HepG2 (cell line): ENCODE measurements at regions not wholly inside any gene's neighbourhood (a gene's known extent, or its start where the extent isn't known, plus 50 kb on each side); places are given as distances from the start of the nearest gene placed in this dataset.

Experiments used
- ATAC-seq: fragments of 200-7000 bp; cut with Tn5 transposase; 3 replicates; pipeline ENCODE4 v1.9.1; 2020; ENCODE audit warnings: mild to moderate bottlenecking, moderate library complexity
- BruUV-seq: library from RNA; stranded (reverse); fragments of 400-500 nt; replicated peaks from 2 replicates; lab custom pipeline; 2021; lab: Mats Ljungman, UMichigan
- CTCF ChIA-PET: fragments of 300-600 bp; formaldehyde crosslinking; extraction: SDS; loops from one replicate; lab custom pipeline; 2021; ENCODE audit warnings: low total read pairs, inconsistent platforms, low intra/inter-chr PET ratio; lab: Yijun Ruan, JAX
- POLR2A ChIA-PET: fragments of 350-600 bp; sonication (Branson Sonifier 250); formaldehyde crosslinking; loops from one replicate; lab custom pipeline; 2020; ENCODE audit warnings: antibody characterized with exemption, inconsistent platforms; lab: Yijun Ruan, JAX
- DNase-seq: peaks from one replicate; pipeline ENCODE4 v3.0.0-alpha.2; 2015; ENCODE audit warnings: low spot score
- FAIRE-seq: peaks from 3 replicates; lab custom pipeline; 2011; peaks lifted over from hg19 to GRCh38; lab: Jason Lieb, UNC
- H2AFZ ChIP-seq: one replicate; pipeline ENCODE4 v1.6.1; 2011; ENCODE audit warnings: low read length, inconsistent platforms
- H3K27ac ChIP-seq: fragments of 300-600 bp; 3 replicates; pipeline ENCODE4 v1.8.0; 2011; ENCODE audit warnings: mixed run types, mild to moderate bottlenecking, mixed read lengths, low read length, inconsistent platforms; ENCODE audit not compliant: insufficient read depth; ENCODE audit errors: extremely low read length
- H3K27me3 ChIP-seq, 2 experiments: fragments of 200-600 bp in 1 of 2; 2 replicates in 1 of 2; 3 replicates in 1 of 2; pipeline versions ENCODE4 v1.6.0 to v1.8.0; 2011; ENCODE audit warnings: low read length in 2 of 2, mild to moderate bottlenecking in 2 of 2, moderate library complexity in 2 of 2, inconsistent platforms in 1 of 2; ENCODE audit not compliant: insufficient read depth in 2 of 2, control insufficient read depth in 1 of 2
- H3K36me3 ChIP-seq, 2 experiments: fragments of 200-600 bp in 1 of 2; replicated peaks in 1 of 2; 2 replicates in 1 of 2; 3 replicates in 1 of 2; pipeline versions ENCODE4 v1.5.1 to v1.8.0; 2011; ENCODE audit warnings: low read length in 2 of 2, inconsistent platforms in 1 of 2; ENCODE audit not compliant: insufficient read depth in 2 of 2, control insufficient read depth in 1 of 2
- H3K4me1 ChIP-seq: 2 replicates; pipeline ENCODE4 v1.5.1; 2012; ENCODE audit warnings: low read length, inconsistent platforms; ENCODE audit not compliant: insufficient read depth
- H3K4me2 ChIP-seq: 2 replicates; pipeline ENCODE4 v1.6.0; 2011; ENCODE audit warnings: low read depth, low read length, inconsistent platforms
- H3K4me3 ChIP-seq, 3 experiments: fragments of 200-600 bp in 1 of 3; sonication (generic), shearing (Covaris generic) in 1 of 3; replicated peaks in 1 of 3; 2 replicates each; pipeline ENCODE4 v1.5.1; 2011 to 2016; ENCODE audit warnings: low read length in 3 of 3, inconsistent platforms in 2 of 3, low read depth in 2 of 3, mild to moderate bottlenecking in 2 of 3, control low read depth in 1 of 3, mixed read lengths in 1 of 3; ENCODE audit not compliant: insufficient read depth in 1 of 3
- H3K79me2 ChIP-seq: one replicate; pipeline ENCODE4 v1.6.1; 2011; ENCODE audit warnings: low read length, inconsistent platforms; ENCODE audit not compliant: insufficient read depth
- H3K9ac ChIP-seq: 2 replicates; pipeline ENCODE4 v1.6.0; 2011; ENCODE audit warnings: mild to moderate bottlenecking, low read depth, low read length, inconsistent platforms; ENCODE audit not compliant: insufficient read depth
- H3K9me3 ChIP-seq: 2 replicates; pipeline ENCODE4 v1.5.1; 2012; ENCODE audit warnings: mild to moderate bottlenecking, low read length
- H4K20me1 ChIP-seq: 2 replicates; pipeline ENCODE4 v1.6.0; 2011; ENCODE audit warnings: inconsistent platforms, mild to moderate bottlenecking, low read length, moderate library complexity; ENCODE audit not compliant: insufficient read depth
- CHCHD3 ChIP-seq: sonication (generic); formaldehyde crosslinking; IDR thresholded peaks from 2 replicates; pipeline ENCODE4 v1.8.0; 2022; ENCODE audit warnings: mild to moderate bottlenecking, missing genetic modification reagents, moderate library complexity
- MZF1 ChIP-seq: sonication (generic); formaldehyde crosslinking; IDR thresholded peaks from 2 replicates; pipeline ENCODE4 v1.8.1; 2023; ENCODE audit warnings: mild to moderate bottlenecking, missing genetic modification reagents, borderline replicate concordance
- SMAD3 ChIP-seq: sonication (generic); formaldehyde crosslinking; IDR thresholded peaks from 2 replicates; pipeline ENCODE4 v1.4.0; 2020; ENCODE audit warnings: missing genetic modification reagents
- ZBTB46 ChIP-seq: sonication (generic); formaldehyde crosslinking; IDR thresholded peaks from 2 replicates; pipeline ENCODE4 v1.4.0; 2020; ENCODE audit warnings: mild to moderate bottlenecking, missing genetic modification reagents, borderline replicate concordance
- ZNF44 ChIP-seq: sonication (generic); formaldehyde crosslinking; IDR thresholded peaks from 2 replicates; pipeline ENCODE4 v1.5.1; 2020; ENCODE audit warnings: mild to moderate bottlenecking, missing genetic modification reagents
- ZNF782 ChIP-seq: sonication (generic); formaldehyde crosslinking; IDR thresholded peaks from 2 replicates; pipeline ENCODE4 v1.4.0; 2020; ENCODE audit warnings: missing genetic modification reagents, mild to moderate bottlenecking, borderline replicate concordance
- WGBS: methylation state at CpG from one replicate; pipeline ENCODE4 v1.1.6; 2017; ENCODE audit warnings: low lambda C conversion rate; 5-methylcytosine and 5-hydroxymethylcytosine counted together
- in situ Hi-C: cut with HindIII; loops from 2 replicates; pipeline ENCODE4 v1.10.0; 2017; ENCODE audit warnings: low pct_unique_long_range_greater_than_20kb; ENCODE audit not compliant: extremely low pct_ligation_motif_present
- intact Hi-C: fragments of 100-400 bp; cut with micrococcal nuclease; formaldehyde crosslinking; loops from one replicate; pipeline ENCODE4 v1.10.0; 2022; ENCODE audit not compliant: unreplicated experiment
- TF ChIP-seq, protein P1 (sequence below): sonication (generic); formaldehyde crosslinking; IDR thresholded peaks from 2 replicates; pipeline ENCODE4 v1.9.0; 2021; ENCODE audit warnings: missing genetic modification reagents, borderline replicate concordance
- TF ChIP-seq, protein P2 (sequence below): sonication (generic); formaldehyde crosslinking; IDR thresholded peaks from 2 replicates; pipeline ENCODE4 v1.8.0; 2022; ENCODE audit warnings: mild to moderate bottlenecking, missing genetic modification reagents; ENCODE audit not compliant: insufficient replicate concordance

- Histone ChIP-seq H3K4me1 (no peaks in the 10 kb centered on the region), H4K20me1 (no peaks in the 10 kb centered on the region), H2AFZ (no peak overlapping the region)
- CTCF ChIA-PET = no interaction called here
- in situ Hi-C loops = no loop called here
- ATAC-seq (no peak), DNase-seq (no peak)
- TF ChIP-seq MZF1 (CRISPR knock-in tag) (no peak), ZNF44 (CRISPR knock-in tag) (no peak), CHCHD3 (no peak), ZBTB46 (no peak), SMAD3 (no peak), ZNF782 (CRISPR knock-in tag) (no peak)
- TF ChIP-seq, protein P1, sequence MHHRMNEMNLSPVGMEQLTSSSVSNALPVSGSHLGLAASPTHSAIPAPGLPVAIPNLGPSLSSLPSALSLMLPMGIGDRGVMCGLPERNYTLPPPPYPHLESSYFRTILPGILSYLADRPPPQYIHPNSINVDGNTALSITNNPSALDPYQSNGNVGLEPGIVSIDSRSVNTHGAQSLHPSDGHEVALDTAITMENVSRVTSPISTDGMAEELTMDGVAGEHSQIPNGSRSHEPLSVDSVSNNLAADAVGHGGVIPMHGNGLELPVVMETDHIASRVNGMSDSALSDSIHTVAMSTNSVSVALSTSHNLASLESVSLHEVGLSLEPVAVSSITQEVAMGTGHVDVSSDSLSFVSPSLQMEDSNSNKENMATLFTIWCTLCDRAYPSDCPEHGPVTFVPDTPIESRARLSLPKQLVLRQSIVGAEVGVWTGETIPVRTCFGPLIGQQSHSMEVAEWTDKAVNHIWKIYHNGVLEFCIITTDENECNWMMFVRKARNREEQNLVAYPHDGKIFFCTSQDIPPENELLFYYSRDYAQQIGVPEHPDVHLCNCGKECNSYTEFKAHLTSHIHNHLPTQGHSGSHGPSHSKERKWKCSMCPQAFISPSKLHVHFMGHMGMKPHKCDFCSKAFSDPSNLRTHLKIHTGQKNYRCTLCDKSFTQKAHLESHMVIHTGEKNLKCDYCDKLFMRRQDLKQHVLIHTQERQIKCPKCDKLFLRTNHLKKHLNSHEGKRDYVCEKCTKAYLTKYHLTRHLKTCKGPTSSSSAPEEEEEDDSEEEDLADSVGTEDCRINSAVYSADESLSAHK (CRISPR knock-in tag) = no peak
- TF ChIP-seq, protein P2, sequence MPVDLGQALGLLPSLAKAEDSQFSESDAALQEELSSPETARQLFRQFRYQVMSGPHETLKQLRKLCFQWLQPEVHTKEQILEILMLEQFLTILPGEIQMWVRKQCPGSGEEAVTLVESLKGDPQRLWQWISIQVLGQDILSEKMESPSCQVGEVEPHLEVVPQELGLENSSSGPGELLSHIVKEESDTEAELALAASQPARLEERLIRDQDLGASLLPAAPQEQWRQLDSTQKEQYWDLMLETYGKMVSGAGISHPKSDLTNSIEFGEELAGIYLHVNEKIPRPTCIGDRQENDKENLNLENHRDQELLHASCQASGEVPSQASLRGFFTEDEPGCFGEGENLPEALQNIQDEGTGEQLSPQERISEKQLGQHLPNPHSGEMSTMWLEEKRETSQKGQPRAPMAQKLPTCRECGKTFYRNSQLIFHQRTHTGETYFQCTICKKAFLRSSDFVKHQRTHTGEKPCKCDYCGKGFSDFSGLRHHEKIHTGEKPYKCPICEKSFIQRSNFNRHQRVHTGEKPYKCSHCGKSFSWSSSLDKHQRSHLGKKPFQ (CRISPR knock-in tag) = no peak
- TF ChIP-seq, all 625 proteins: peak for 0
- no peaks in the 10 kb centered on the region for H3K9me3 ChIP-seq
- H3K36me3 ChIP-seq = no peaks in the 10 kb centered on the region
- intact Hi-C loops = no loop called here
- no peaks in the 10 kb centered on the region for H3K27me3 ChIP-seq
- POLR2A ChIA-PET = no interaction called here
- WGBS = 44% methylated on average over 1 of the region's 1 CpG
- no peak overlapping the region for H3K9ac ChIP-seq
- H3K4me2 ChIP-seq = no peak overlapping the region
- no TSS peak for BruUV-seq
- no peak overlapping the region for H3K27ac ChIP-seq
- no peak overlapping the region for H3K4me3 ChIP-seq
- no peaks in the 10 kb centered on the region for H3K79me2 ChIP-seq
- no peak for FAIRE-seq
These were observed 539.6 kb downstream of the LRRC70 start for GRCh38 chr5:63118221-63118620.
